CD14-positive monocyte (primary cell): ENCODE measurements at regions not wholly inside any gene's neighbourhood (a gene's known extent, or its start where the extent isn't known, plus 50 kb on each side); places are given as distances from the start of the nearest gene placed in this dataset.

Source experiments
- DNase-seq, 3 donors: peaks; one replicate each; pipeline ENCODE4 v3.0.0-alpha.2; 2011 to 2022
- H2AFZ ChIP-seq: 2 replicates; pipeline ENCODE4 v1.6.0; 2012; ENCODE audit warnings: mild to moderate bottlenecking, low read depth, low read length, inconsistent platforms; ENCODE audit not compliant: insufficient read depth, poor library complexity, severe bottlenecking
- H3K27ac ChIP-seq, 2 donors: 1 replicate in 1 of 2; 2 replicates in 1 of 2; pipeline ENCODE4 v1.5.1; 2012 to 2013; ENCODE audit warnings: low read length in 2 of 2, control low read depth in 1 of 2, inconsistent platforms in 1 of 2, low read depth in 1 of 2, mild to moderate bottlenecking in 1 of 2
- H3K27me3 ChIP-seq, 2 donors: one replicate each; pipeline versions ENCODE4 v1.6.0 to v1.6.1; 2011 to 2013; ENCODE audit warnings: low read length in 2 of 2; ENCODE audit not compliant: control insufficient read depth in 2 of 2, insufficient read depth in 2 of 2
- H3K36me3 ChIP-seq, 2 donors: replicated peaks in 1 of 2; 1 replicate in 1 of 2; 2 replicates in 1 of 2; pipeline versions ENCODE4 v1.5.1 to v1.6.1; 2012 to 2013; ENCODE audit warnings: low read length in 2 of 2, control low read depth in 1 of 2, inconsistent platforms in 1 of 2, mild to moderate bottlenecking in 1 of 2; ENCODE audit not compliant: insufficient read depth in 2 of 2, control insufficient read depth in 1 of 2
- H3K4me1 ChIP-seq, 2 donors: 1 replicate in 1 of 2; 2 replicates in 1 of 2; pipeline versions ENCODE4 v1.5.1 to v1.6.1; 2012 to 2013; ENCODE audit warnings: low read length in 2 of 2, control low read depth in 1 of 2, inconsistent platforms in 1 of 2, mild to moderate bottlenecking in 1 of 2, moderate library complexity in 1 of 2; ENCODE audit not compliant: insufficient read depth in 2 of 2, control insufficient read depth in 1 of 2
- H3K4me2 ChIP-seq: replicated peaks from 2 replicates; pipeline ENCODE3; 2012; ENCODE audit warnings: low read length, moderate library complexity, mild to moderate bottlenecking; ENCODE audit not compliant: poor library complexity, severe bottlenecking; ENCODE audit errors: extremely low read depth
- H3K4me3 ChIP-seq, 3 experiments: fragments of 200-600 bp in 1 of 3; sonication (generic) in 1 of 3; replicated peaks in 1 of 3; 1 replicate in 2 of 3; 2 replicates in 1 of 3; pipeline ENCODE4 v1.5.1; 2011 to 2013; ENCODE audit warnings: low read length in 3 of 3, mild to moderate bottlenecking in 3 of 3, control low read depth in 2 of 3, low read depth in 2 of 3, inconsistent platforms in 1 of 3, moderate library complexity in 1 of 3
- H3K79me2 ChIP-seq: 2 replicates; pipeline ENCODE4 v1.6.0; 2012; ENCODE audit warnings: mild to moderate bottlenecking, control low read depth, inconsistent platforms, low read length, moderate library complexity; ENCODE audit not compliant: insufficient read depth
- H3K9ac ChIP-seq: 2 replicates; pipeline ENCODE4 v1.6.0; 2017; ENCODE audit warnings: low read length, mild to moderate bottlenecking; ENCODE audit not compliant: insufficient read depth, poor library complexity, severe bottlenecking
- H3K9me3 ChIP-seq, 2 donors: replicated peaks in 1 of 2; 1 replicate in 1 of 2; 2 replicates in 1 of 2; pipeline versions ENCODE4 v1.5.1 to v1.6.1; 2012 to 2013; ENCODE audit warnings: low read length in 2 of 2, control low read depth in 1 of 2; ENCODE audit not compliant: control insufficient read depth in 1 of 2, insufficient read depth in 1 of 2
- H4K20me1 ChIP-seq: 2 replicates; pipeline ENCODE4 v1.6.0; 2012; ENCODE audit warnings: mild to moderate bottlenecking, low read length, control low read depth, moderate library complexity; ENCODE audit not compliant: insufficient read depth
- H3K27ac Mint-ChIP-seq, 7 donors: one replicate each; pipeline ENCODE4 v1.8.0; 2020; ENCODE audit warnings: mild to moderate bottlenecking in 7 of 7, mixed read lengths in 7 of 7, moderate library complexity in 6 of 7, inconsistent platforms in 2 of 7
- H3K27me3 Mint-ChIP-seq, 3 donors: one replicate each; pipeline ENCODE4 v1.8.0; 2021 to 2022; ENCODE audit warnings: low read depth in 3 of 3, mild to moderate bottlenecking in 3 of 3, mixed read lengths in 3 of 3, moderate library complexity in 3 of 3, inconsistent platforms in 1 of 3
- H3K36me3 Mint-ChIP-seq, 2 donors: one replicate each; pipeline ENCODE4 v1.8.0; 2020; ENCODE audit warnings: mixed read lengths in 2 of 2, inconsistent platforms in 1 of 2, mild to moderate bottlenecking in 1 of 2
- H3K4me1 Mint-ChIP-seq: one replicate; pipeline ENCODE4 v1.8.0; 2020; ENCODE audit warnings: mild to moderate bottlenecking, mixed read lengths
- H3K4me3 Mint-ChIP-seq, 2 donors: one replicate each; pipeline ENCODE4 v1.8.0; 2020; ENCODE audit warnings: mild to moderate bottlenecking in 2 of 2, mixed read lengths in 2 of 2, moderate library complexity in 1 of 2
- H3K9me3 Mint-ChIP-seq, 7 donors: one replicate each; pipeline ENCODE4 v1.8.0; 2020 to 2022; ENCODE audit warnings: mixed read lengths in 7 of 7, mild to moderate bottlenecking in 6 of 7, moderate library complexity in 6 of 7, inconsistent platforms in 2 of 7
- CTCF ChIP-seq: fragments of 200-600 bp; IDR thresholded peaks from one replicate; pipeline ENCODE4 v1.8.0; 2022; ENCODE audit warnings: antibody characterized with exemption, mild to moderate bottlenecking
- WGBS: methylation state at CpG from one replicate; pipeline ENCODE4 v1.1.5; 2013; ENCODE audit warnings: missing lambda C conversion rate; ENCODE audit not compliant: insufficient coverage; 5-methylcytosine and 5-hydroxymethylcytosine counted together
- intact Hi-C, 2 donors: fragments of 100-400 bp; cut with micrococcal nuclease; formaldehyde crosslinking; loops; one replicate each; pipeline versions ENCODE4 v1.15.0 to v1.15.1; 2023

GRCh38 chr4:77471821-77472495 is 133.7 kb upstream of the CXCL13 start:
- H3K9ac ChIP-seq: no peak overlapping the region
- H3K27ac ChIP-seq: no peak overlapping the region
- no peaks in the 10 kb centered on the region for H3K4me1 ChIP-seq
- no peaks in the 10 kb centered on the region for H4K20me1 ChIP-seq
- H3K4me1 Mint-ChIP-seq: no peaks in the 10 kb centered on the region
- H2AFZ ChIP-seq: no peak overlapping the region
- H3K4me3 ChIP-seq: no peak overlapping the region
- H3K4me3 Mint-ChIP-seq: no peak overlapping the region
- intact Hi-C loops: no loop called here
- H3K27ac Mint-ChIP-seq: no peak overlapping the region
- no peak overlapping the region for H3K4me2 ChIP-seq
- no peaks in the 10 kb centered on the region for H3K36me3 ChIP-seq
- whole genome bisulfite sequencing: 88% methylated on average over 5 of the region's 5 CpGs
- no peak for DNase-seq
- H3K27me3 ChIP-seq: no peaks in the 10 kb centered on the region
- no peaks in the 10 kb centered on the region for H3K9me3 ChIP-seq
- H3K27me3 Mint-ChIP-seq: peaks cover 0 to 5% (median 3%) of the 10 kb centered on the region in 3 donors
- H3K9me3 Mint-ChIP-seq: peaks cover 0 to 3% (median 0%) of the 10 kb centered on the region in 7 donors
- H3K79me2 ChIP-seq: no peaks in the 10 kb centered on the region
- TF ChIP-seq CTCF: no peak
- no peaks in the 10 kb centered on the region for H3K36me3 Mint-ChIP-seq

- 60% methylated on average over 1 of the region's 1 CpG for WGBS
- Histone ChIP-seq H3K9ac (no peak overlapping the region), H2AFZ (no peak overlapping the region), H3K9me3 (no peaks in the 10 kb centered on the region), H3K4me3 (no peak overlapping the region), H3K4me1 (no peaks in the 10 kb centered on the region), H4K20me1 (no peaks in the 10 kb centered on the region), H3K27ac (no peak overlapping the region), H3K36me3 (no peaks in the 10 kb centered on the region), H3K27me3 (no peaks in the 10 kb centered on the region), H3K4me2 (no peak overlapping the region), H3K79me2 (no peaks in the 10 kb centered on the region)
- Mint-ChIP-seq H3K4me1 (no peaks in the 10 kb centered on the region), H3K27ac (no peak overlapping the region), H3K36me3 (no peaks in the 10 kb centered on the region), H3K27me3 (peaks cover 0 to 5% (median 3%) of the 10 kb centered on the region in 3 donors), H3K4me3 (no peak overlapping the region), H3K9me3 (no peaks in the 10 kb centered on the region)
- TF ChIP-seq CTCF: peak; percentile 20
- intact Hi-C loops: no loop called here
- DNase-seq: no peak
These were observed 132.1 kb upstream of the CXCL13 start for GRCh38 chr4:77473509-77473908.
